ENCODE measurements at regions not wholly inside any gene's neighbourhood (a gene's known extent, or its start where the extent isn't known, plus 50 kb on each side); places are given as distances from the start of the nearest gene placed in this dataset.

- DNase-seq: no peak
Observed at GRCh38 chr2:63785096-63785495, 56.6 kb upstream of the UGP2 start.

GRCh38 chr2:63786471-63786870 lies 55.2 kb upstream of the UGP2 start:
- DNase-seq: no peak

- DNase-seq: no peak
Observed at GRCh38 chr2:63788071-63788470, 53.6 kb upstream of the UGP2 start.

GRCh38 chr2:63789338-63790020 lies 52.2 kb upstream of the UGP2 start:
- no peak for DNase-seq

- DNase-seq: no peak
Observed at GRCh38 chr2:63790491-63790890, 51.2 kb upstream of the UGP2 start.

- no peak for DNase-seq
Observed at GRCh38 chr2:63790906-63791305, 50.8 kb upstream of the UGP2 start.

GRCh38 chr2:63791387-63791786 lies 50.3 kb upstream of the UGP2 start:
- DNase-seq: no peak

Measured in KG1 (cell line).